Fibroblast of lung (primary cell): ENCODE measurements at regions not wholly inside any gene's neighbourhood (a gene's known extent, or its start where the extent isn't known, plus 50 kb on each side); places are given as distances from the start of the nearest gene placed in this dataset.
A peak's percentile ranks its signal among the peaks of the same experiment; 100 is the strongest.

Experiments
- DNase-seq, 2 donors: peaks; one replicate each; pipeline versions ENCODE4 v3.0.0 to v3.0.0-alpha.2; 2010; ENCODE audit warnings: low read depth in 2 of 2
- H2AFZ ChIP-seq: 2 replicates; pipeline ENCODE4 v1.5.1; 2012; ENCODE audit warnings: low read length, control low read depth, inconsistent platforms
- H3K27ac ChIP-seq: 2 replicates; pipeline ENCODE4 v1.5.1; 2011; ENCODE audit warnings: low read length, control low read depth; ENCODE audit not compliant: insufficient read depth
- H3K27me3 ChIP-seq: 2 replicates; pipeline ENCODE4 v1.5.1; 2011; ENCODE audit warnings: mild to moderate bottlenecking, low read length; ENCODE audit not compliant: control insufficient read depth, insufficient read depth
- H3K36me3 ChIP-seq: 2 replicates; pipeline ENCODE4 v1.5.1; 2011; ENCODE audit warnings: low read length; ENCODE audit not compliant: control insufficient read depth, insufficient read depth
- H3K4me1 ChIP-seq: 2 replicates; pipeline ENCODE4 v1.5.1; 2011; ENCODE audit warnings: low read length; ENCODE audit not compliant: control insufficient read depth, insufficient read depth; ENCODE audit errors: extremely low read depth
- H3K4me2 ChIP-seq: 2 replicates; pipeline ENCODE4 v1.5.1; 2011; ENCODE audit warnings: low read length, control low read depth; ENCODE audit not compliant: insufficient read depth; ENCODE audit errors: extremely low read depth
- H3K4me3 ChIP-seq, 4 experiments: fragments of 200-600 bp in 1 of 4; sonication (generic) in 1 of 4; replicated peaks in 1 of 4; 2 replicates each; pipeline ENCODE4 v1.5.1; 2011 to 2016; ENCODE audit warnings: low read length in 4 of 4, low read depth in 3 of 4, mild to moderate bottlenecking in 3 of 4, control low read depth in 2 of 4, inconsistent platforms in 1 of 4, mixed read lengths in 1 of 4; ENCODE audit not compliant: insufficient read depth in 1 of 4; ENCODE audit errors: control extremely low read depth in 1 of 4
- H3K79me2 ChIP-seq: 2 replicates; pipeline ENCODE4 v1.5.1; 2012; ENCODE audit warnings: mild to moderate bottlenecking, low read length, inconsistent platforms; ENCODE audit not compliant: control insufficient read depth, insufficient read depth
- H3K9ac ChIP-seq: 2 replicates; pipeline ENCODE4 v1.5.1; 2011; ENCODE audit warnings: mild to moderate bottlenecking, low read length, control low read depth; ENCODE audit not compliant: insufficient read depth
- H3K9me3 ChIP-seq: 2 replicates; pipeline ENCODE4 v1.5.1; 2012; ENCODE audit warnings: low read depth, low read length; ENCODE audit not compliant: control insufficient read depth, insufficient read depth
- H4K20me1 ChIP-seq: 2 replicates; pipeline ENCODE4 v1.5.1; 2011; ENCODE audit warnings: low read length; ENCODE audit not compliant: control insufficient read depth, insufficient read depth; ENCODE audit errors: extremely low read depth
- CTCF ChIP-seq, 2 donors: IDR thresholded peaks in 1 of 2; conservative IDR thresholded peaks in 1 of 2; 1 replicate in 1 of 2; 2 replicates in 1 of 2; pipeline ENCODE4 v1.5.1; 2011 to 2012; ENCODE audit warnings: low read length in 2 of 2, control low read depth in 1 of 2, inconsistent platforms in 1 of 2, low read depth in 1 of 2, mild to moderate bottlenecking in 1 of 2
- EZH2 ChIP-seq: IDR thresholded peaks from 2 replicates; pipeline ENCODE4 v1.5.1; 2012; ENCODE audit warnings: low read length, control low read depth, mild to moderate bottlenecking; ENCODE audit errors: missing control alignments

DNA sequence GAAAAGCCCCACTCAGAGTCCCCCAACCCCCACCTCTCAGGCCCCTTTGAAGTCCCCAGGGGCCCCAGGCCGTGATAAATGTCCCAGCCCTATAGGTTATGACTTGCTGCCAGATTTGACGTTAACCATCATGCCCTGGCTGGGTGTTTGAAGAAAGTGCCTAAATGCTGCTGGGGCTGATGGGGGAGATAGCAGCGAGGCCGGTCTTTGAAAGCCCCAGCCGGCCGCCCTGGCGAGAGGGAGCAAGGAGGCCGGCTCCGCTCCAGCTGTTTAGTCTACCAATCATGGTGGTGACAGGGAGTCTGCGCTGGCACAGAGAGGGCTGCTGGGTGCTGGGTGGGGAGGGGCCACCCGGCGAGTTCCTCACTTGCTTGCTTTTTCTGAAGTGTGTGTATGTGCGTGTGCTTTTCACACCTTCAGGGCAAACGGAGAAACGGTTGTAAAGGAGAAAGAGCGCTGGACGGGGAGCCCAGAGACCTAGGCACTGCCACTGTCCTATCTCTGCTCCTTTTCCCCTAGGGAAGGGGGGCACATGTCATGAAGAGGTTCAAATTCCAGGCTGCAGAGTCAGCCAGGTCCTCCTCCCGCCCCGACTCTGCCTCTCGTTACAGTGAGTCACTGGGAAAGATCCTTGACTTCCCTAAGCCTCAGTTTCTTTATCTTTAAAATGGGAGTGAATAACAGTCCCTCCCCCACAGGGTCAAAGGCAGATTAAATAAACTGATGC, 126.1 kb upstream of the HAND1 start:
- no peaks in the 10 kb centered on the region for H4K20me1 ChIP-seq
- no peaks in the 10 kb centered on the region for H3K4me1 ChIP-seq
- no peaks in the 10 kb centered on the region for H3K36me3 ChIP-seq
- H3K27me3 ChIP-seq = peaks cover 7% of the 10 kb centered on the region
- no peak overlapping the region for H3K9ac ChIP-seq
- no peaks in the 10 kb centered on the region for H3K79me2 ChIP-seq
- no peak overlapping the region for H3K4me3 ChIP-seq
- peak; percentile 38 to 45 for DNase-seq
- H3K4me2 ChIP-seq = peak overlapping the region; percentile 33
- H3K9me3 ChIP-seq = no peaks in the 10 kb centered on the region
- no peak overlapping the region for H3K27ac ChIP-seq
- TF ChIP-seq CTCF (conservative IDR thresholded peaks at IDR 0.05 in 1 of 2, IDR thresholded peaks at IDR 0.05 in 1 of 2; ENCODE audit: low read depth in 1 of 2, low read length in 2 of 2) (no peak), EZH2 (no peak)
- H2AFZ ChIP-seq = no peak overlapping the region

DNA sequence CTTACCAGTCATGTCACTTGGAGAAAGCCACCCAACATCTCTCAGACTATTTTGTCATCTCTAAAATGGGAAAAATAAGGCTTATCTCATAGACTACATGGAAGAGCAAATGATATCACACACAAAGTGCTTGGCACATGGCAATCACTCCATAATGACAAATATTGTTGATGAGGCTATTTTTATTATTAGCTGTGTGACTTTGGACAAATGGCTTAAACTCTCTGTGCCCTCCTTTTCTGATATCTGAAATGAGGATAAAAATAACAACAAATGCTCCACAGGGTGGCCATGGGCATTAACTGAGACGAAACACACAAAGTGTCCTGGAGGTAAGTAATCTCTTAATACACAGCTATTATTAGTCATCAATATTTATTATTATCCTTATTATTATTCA, 125.5 kb upstream of the HAND1 start:
- Histone ChIP-seq H3K9me3 (no peaks in the 10 kb centered on the region), H3K27ac (no peak overlapping the region), H3K27me3 (peaks cover 6% of the 10 kb centered on the region), H4K20me1 (no peaks in the 10 kb centered on the region), H3K4me2 (no peak overlapping the region), H2AFZ (no peak overlapping the region), H3K9ac (no peak overlapping the region), H3K4me3 (no peak overlapping the region), H3K36me3 (no peaks in the 10 kb centered on the region), H3K79me2 (no peaks in the 10 kb centered on the region), H3K4me1 (no peaks in the 10 kb centered on the region)
- DNase-seq = no peak
- TF ChIP-seq EZH2 (no peak), CTCF (conservative IDR thresholded peaks at IDR 0.05 in 1 of 2, IDR thresholded peaks at IDR 0.05 in 1 of 2; ENCODE audit: low read depth in 1 of 2, low read length in 2 of 2) (no peak)

DNA sequence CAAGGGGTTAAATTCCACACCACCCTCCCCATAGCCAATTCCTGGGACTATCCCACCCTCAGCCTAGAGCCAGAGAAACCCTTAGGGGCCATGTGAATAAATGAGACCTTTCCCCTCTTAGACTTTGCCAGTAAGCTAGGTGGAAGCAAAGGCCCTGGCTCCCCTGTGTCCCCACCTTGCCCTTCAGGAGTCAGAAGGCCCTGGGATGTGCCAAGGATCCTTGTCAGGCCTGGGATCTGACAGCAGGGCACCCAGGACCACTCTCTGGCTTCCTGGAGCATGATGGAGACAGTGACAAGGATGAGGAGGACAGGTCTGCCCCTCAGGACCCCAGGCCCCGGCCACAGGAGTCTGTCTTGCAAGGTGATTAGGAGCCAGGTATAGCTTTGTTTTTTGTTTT, 125.0 kb upstream of the HAND1 start:
- Histone ChIP-seq H3K4me2 (no peak overlapping the region), H3K27me3 (peaks cover 6% of the 10 kb centered on the region), H4K20me1 (no peaks in the 10 kb centered on the region), H2AFZ (no peak overlapping the region), H3K9me3 (no peaks in the 10 kb centered on the region), H3K9ac (no peak overlapping the region), H3K4me3 (no peak overlapping the region), H3K27ac (no peak overlapping the region), H3K36me3 (no peaks in the 10 kb centered on the region), H3K4me1 (no peaks in the 10 kb centered on the region), H3K79me2 (no peaks in the 10 kb centered on the region)
- DNase-seq = no peak
- TF ChIP-seq EZH2 = no peak
- TF ChIP-seq CTCF (conservative IDR thresholded peaks at IDR 0.05 in 1 of 2, IDR thresholded peaks at IDR 0.05 in 1 of 2; ENCODE audit: low read depth in 1 of 2, low read length in 2 of 2) = no peak
